ENCODE measurements at regions not wholly inside any gene's neighbourhood (a gene's known extent, or its start where the extent isn't known, plus 50 kb on each side); places are given as distances from the start of the nearest gene placed in this dataset.
A peak's percentile ranks its signal among the peaks of the same experiment; 100 is the strongest.
"Not testable (repeated sequence)": the region's sequence is repeated elsewhere in the genome, so short reads cannot be mapped to it uniquely, and the experiment has no call there.

DNA sequence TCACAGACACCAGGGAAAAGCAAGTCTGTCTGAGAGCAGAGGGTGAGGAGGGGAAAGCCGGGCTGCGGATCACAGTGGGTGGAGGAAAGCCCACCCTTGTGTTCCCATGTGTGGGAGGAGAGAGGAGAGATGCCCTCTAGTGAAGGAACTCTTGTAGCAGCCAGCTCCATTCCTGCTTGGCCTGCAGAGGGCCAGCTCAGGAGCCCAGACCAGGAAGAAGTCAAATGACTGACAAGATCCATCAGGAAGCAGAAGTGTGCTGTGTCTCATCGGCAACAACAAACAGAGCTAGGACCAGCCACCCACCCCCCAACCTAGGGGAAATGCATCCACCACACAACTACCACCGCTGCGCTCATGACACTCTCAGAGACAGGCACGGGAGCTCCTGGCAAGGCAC lies 1548.3 kb downstream of the RPIA start:
- not testable (repeated sequence) for DNase-seq; H3K27ac ChIP-seq; H3K4me3 ChIP-seq; H3K27me3 ChIP-seq; H3K36me3 ChIP-seq; H3K9me3 ChIP-seq (replicated peaks); H3K4me1 ChIP-seq

DNA sequence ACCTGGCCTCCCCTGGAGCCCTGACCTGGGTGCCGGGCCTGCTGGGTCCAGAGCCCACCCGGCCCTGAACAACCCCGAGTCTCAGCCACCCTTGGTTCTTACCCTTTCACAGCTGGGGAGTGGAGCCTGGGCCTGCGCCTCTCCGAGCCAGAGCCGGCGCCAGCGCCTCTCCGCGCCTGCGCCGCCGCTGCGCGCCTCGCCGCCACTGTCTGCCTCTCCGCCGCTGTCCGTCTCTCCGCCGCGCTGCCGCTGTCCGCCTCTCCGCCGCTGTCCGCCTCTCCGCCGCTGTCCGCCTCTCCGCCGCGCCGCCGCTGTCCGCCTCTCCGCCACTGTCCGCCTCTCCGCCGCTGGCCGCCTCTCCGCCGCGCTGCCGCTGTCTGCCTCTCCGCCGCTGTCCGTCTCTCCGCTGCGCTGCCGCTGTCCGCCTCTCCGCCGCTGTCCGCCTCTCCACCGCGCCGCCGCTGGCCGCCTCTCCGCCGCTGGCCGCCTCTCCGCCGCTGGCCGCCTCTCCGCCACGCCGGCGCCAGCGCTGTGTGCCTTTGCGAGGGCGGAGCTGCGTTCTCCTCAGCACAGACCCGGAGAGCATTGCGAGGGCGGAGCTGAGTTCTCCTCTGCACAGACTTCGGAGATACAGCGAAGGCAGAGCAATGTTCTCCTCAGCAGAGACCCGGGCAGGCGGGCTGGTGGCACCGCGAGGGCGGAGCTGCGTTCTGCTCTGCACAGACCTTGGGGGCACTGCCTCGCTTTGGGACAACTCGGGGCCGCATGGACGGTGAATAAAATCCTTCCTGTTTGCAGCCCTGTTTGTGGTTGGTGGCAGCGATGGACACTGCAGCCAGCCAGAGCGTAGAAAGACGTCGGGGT lies 1553.7 kb downstream of the RPIA start:
- DNase-seq; H3K27ac ChIP-seq; H3K9me3 ChIP-seq (replicated peaks); H3K4me3 ChIP-seq; H3K36me3 ChIP-seq; H3K27me3 ChIP-seq; H3K4me1 ChIP-seq: not testable (repeated sequence)

DNA sequence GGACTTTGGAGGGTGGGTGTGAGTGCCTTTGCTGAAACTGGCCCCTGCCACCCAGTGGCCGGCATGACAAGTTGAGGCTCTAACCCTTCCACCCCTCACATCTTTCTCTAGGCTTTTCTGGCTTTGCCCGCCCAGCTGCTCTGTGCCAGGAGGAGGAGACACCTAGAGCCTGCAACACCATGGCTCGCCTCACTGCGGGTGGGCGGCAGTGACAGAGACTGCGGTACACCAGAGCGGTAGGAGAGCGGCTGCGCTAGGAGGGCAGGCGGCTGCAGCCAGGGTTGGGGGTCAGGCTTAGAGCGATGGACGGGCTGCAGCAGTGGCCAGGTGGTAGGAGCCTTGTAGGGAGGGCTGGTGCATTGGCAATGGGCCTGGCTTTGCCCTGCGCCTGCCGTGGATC lies 1556.9 kb downstream of the RPIA start:
- not testable (repeated sequence) for H3K4me1 ChIP-seq; H3K27ac ChIP-seq; H3K4me3 ChIP-seq; H3K27me3 ChIP-seq; H3K36me3 ChIP-seq; H3K9me3 ChIP-seq (replicated peaks); DNase-seq

DNA sequence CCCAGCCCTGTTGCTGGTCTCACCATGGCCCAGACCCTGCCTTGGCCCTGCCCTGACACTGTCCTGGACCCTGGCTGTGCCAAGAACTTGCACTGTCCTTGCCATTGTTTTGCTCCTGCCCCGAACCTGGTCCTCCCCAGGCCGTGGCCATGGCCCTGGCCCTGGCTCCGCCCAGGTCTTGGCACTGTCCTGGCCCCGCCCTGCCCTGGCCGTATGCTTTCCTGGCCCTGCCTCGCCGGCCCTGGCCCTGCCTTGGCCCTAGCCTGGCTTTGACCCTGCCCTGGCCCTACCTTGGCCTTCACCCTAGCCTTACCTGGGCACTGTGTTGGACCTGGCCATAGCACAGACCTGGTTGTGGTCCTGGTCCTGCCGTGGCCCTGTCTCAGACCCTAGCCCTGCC lies 1558.9 kb downstream of the RPIA start:
- not testable (repeated sequence) for H3K9me3 ChIP-seq (replicated peaks); H3K36me3 ChIP-seq; H3K4me3 ChIP-seq; H3K27ac ChIP-seq; H3K27me3 ChIP-seq; H3K4me1 ChIP-seq; DNase-seq

DNA sequence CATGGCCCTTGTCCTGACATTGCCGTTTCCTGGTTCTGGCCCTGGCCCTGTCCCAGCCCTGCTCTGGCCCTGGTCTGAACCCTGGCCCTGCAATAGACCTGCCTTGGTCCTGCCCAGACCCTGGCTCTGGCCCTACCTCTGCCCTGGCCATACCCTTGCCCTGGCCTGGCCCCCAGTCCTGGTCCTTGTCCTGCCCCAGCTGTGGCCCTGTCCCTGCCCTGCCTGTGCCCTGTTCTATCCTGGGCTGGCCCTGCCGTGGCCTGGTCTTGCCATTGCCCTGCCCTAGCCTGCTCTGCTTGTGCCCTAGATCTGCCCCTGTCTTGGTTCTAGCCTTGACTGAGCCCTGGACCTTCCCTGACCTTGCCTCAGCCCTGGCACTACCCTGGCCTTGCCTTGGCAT lies 1560.1 kb downstream of the RPIA start:
- not testable (repeated sequence) for H3K4me1 ChIP-seq; H3K27me3 ChIP-seq; H3K9me3 ChIP-seq (replicated peaks); DNase-seq; H3K4me3 ChIP-seq; H3K36me3 ChIP-seq; H3K27ac ChIP-seq

DNA sequence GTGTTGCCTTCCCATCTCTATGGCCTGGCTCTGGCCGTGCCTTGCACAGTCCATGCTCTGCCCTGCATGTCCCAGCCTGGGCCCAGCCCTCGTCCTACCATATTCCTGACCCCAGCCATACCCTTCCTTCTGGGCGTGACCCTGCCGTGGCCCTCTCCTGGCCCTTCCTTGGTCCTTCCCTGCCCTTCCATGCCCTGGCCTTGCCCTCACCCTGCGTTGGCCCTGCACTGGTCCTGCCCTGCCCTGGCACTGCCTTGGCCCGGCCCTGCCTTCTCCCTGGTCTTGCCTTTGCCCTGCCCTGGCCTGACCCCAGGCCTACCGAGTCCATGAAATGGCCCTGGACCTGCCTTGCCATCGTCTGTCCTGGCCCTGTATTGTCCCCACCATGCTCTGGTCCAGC lies 1561.8 kb downstream of the RPIA start:
- not testable (repeated sequence) for H3K4me3 ChIP-seq; H3K36me3 ChIP-seq; H3K9me3 ChIP-seq (replicated peaks); H3K4me1 ChIP-seq; H3K27me3 ChIP-seq; DNase-seq; H3K27ac ChIP-seq

DNA sequence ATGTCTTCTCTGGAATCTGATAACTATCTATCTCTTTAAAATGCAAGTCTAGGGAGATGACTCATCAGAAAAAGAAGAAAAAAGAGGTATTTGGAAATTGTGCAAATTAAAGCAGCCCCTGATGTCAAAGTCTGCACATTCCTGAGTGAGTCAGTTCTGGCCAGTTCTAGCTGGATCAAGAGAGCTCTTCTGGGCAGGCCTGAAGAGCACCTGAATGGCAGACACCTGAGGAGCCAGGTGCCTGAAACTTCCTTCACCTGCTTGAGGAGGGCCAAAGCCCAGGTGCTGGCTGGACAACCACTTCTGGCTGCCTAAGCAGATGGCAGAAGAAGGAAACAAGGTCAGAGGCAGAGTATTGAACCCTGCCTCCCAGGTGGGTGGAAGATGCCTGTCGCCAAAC lies 1575.4 kb downstream of the RPIA start:
- DNase-seq, H3K4me1 ChIP-seq: not testable (repeated sequence)

DNA sequence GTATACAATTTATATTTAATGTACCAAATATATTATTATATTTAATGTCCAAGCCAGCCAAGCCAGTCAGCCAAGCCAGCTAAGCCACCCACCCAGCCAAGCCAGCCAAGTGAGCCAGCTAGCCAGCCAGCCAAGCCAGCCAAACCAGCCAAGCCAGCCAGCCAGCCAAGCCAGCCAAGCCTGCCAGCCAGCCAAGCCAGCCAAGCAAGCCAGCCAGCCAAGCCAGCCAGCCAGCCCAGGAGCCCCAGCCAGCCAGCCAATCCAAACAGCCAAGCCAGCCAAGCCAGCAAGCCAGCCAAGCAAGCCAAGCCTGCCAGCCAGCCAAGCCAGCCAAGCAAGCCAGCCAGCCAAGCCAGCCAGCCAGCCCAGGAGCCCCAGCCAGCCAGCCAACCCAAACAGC lies 1596.3 kb downstream of the RPIA start:
- not testable (repeated sequence) for H3K36me3 ChIP-seq; H3K27me3 ChIP-seq; DNase-seq; H3K4me1 ChIP-seq; H3K4me3 ChIP-seq; H3K27ac ChIP-seq; H3K9me3 ChIP-seq (replicated peaks)

More for the DNA sequence above, 1575.4 kb downstream of the RPIA start:
- H3K27me3 ChIP-seq; H3K4me3 ChIP-seq; H3K27ac ChIP-seq; H3K9me3 ChIP-seq (replicated peaks); H3K36me3 ChIP-seq: not testable (repeated sequence)

DNA sequence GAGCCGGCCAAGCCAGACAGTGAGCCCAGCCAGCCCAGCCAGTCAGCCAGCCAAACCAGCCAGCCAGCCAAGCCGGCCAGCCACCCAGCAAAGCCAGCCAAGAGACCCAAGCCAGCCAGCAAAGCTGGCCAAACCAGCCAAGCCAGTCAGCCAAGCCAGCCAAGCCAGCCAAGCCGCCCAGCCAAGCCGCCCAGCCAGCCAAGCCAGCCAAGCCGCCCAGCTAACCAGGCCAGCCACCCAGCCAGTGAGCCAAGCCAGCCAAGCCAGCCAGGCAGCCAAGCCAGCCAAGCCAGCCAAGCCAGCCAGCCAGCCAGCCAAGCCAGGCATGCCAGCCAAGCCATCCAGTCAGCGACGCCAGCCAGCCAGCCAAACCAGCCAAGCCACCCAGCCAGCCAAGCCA lies 1596.9 kb downstream of the RPIA start:
- H3K4me3 ChIP-seq; H3K27ac ChIP-seq; H3K27me3 ChIP-seq; DNase-seq; H3K9me3 ChIP-seq (replicated peaks); H3K4me1 ChIP-seq; H3K36me3 ChIP-seq: not testable (repeated sequence)

DNA sequence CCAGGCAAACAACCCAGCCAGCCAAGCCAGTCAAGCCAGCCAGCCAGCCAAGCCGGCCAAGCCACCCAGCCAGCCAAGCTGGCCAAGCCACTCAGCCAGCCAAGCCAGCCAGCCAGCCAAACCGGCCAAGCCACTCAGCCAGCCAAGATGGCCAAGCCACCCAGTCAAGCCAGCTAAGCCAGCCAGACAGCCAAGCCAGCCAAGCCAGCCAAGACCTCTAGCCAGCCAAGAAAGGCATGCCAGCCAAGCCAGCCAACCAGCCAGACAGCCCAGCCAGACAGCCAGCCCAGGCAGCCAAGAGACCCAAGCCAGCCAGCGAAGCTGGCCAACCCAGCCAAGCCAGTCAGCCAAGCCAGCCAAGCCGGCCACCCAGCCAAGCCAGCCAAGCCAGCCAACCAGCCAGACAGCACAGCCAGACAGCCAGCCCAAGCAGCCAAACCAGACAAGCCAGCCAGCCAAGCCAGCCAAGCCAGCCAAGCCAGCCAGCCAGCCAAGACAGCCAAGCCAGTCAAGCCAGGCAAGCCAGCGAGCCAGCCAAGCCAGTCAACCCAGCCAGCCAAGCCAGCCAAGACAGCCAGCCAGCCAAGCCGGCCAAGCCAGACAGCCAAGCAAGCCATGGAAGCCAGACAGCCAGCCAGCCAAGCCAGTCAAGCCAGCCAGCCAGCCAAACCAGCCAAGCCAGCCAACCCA lies 1598.0 kb downstream of the RPIA start:
- not testable (repeated sequence) for H3K9me3 ChIP-seq (replicated peaks); DNase-seq; H3K27me3 ChIP-seq; H3K36me3 ChIP-seq; H3K4me1 ChIP-seq; H3K4me3 ChIP-seq; H3K27ac ChIP-seq

DNA sequence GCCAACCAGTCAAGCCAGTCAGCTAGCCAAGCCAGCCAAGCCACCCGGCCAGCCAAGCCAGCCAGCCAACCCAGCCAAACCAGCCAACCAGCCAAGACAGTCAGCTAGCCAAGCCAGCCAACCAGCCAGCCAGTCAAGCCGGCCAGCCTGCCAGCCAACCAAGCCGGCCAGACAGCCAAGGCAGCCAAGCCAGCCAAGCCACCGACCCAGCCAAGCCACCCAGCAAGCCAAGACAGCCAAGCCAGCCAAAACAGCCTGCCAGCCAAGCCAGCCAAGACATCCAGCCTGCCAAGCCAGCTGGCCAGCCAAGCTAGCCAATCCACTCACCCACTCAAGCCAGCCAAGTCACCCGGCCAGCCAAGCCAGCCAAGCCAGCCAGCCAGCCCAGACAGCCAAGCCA lies 1599.2 kb downstream of the RPIA start:
- H3K27me3 ChIP-seq; H3K9me3 ChIP-seq (replicated peaks); H3K4me1 ChIP-seq: not testable (repeated sequence)

DNA sequence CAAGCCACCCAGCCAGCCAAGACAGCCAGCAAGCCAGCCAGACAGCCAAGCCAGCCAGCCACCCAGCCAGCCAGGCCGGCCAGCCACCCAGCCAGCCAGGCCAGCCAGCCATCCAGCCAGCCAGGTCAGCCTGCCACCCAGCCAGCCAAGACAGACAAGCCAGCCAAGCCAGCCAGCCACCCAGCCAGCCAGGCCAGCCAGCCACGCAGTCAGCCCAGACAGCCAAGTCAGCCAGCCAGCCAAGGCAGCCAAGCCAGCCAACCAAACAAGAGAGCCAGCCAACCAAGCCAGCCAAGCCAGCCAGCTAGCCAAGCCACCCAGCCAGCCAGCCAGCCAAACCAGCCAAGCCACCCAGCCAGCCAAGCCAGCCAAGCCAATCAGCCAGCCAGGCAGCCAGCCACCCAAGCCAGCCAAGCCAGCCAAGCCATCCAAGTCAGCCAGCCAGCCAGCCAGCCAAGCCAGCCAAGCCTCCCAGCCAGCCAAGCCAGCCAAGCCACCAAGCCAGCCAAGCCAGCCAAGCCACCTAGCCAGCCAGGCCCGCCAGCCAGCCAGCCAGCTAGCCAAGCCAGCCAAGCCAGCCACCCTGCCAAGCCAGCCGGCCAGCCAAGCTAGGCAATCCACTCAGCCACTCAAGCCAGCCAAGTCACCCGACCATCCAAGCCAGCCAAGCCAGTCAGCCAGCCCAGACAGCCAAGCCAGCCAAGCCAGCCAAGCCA lies 1599.9 kb downstream of the RPIA start:
- DNase-seq; H3K27me3 ChIP-seq; H3K9me3 ChIP-seq (replicated peaks); H3K36me3 ChIP-seq; H3K4me1 ChIP-seq; H3K4me3 ChIP-seq; H3K27ac ChIP-seq: not testable (repeated sequence)

More for the DNA sequence above, 1599.2 kb downstream of the RPIA start:
- not testable (repeated sequence) for H3K27ac ChIP-seq, H3K36me3 ChIP-seq, DNase-seq, H3K4me3 ChIP-seq

DNA sequence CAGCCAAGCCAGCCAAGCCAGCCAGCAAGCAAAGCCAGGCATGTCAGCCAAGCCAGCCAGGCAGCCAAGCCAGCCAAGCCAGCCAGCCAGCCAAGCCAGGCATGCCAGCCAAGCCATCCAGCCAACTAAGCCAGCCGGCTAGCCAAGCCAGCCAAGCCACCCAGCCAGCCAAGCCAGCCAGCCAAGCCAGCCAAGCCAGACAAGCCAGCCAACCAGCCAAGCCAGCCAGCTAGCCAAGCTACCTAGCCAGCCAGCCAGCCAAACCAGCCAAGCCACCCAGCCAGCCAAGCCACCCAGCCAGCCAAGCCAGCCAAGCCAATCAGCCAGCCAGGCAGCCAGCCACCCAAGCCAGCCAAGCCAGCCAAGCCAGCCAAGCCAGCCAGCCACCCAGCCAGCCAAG lies 1600.5 kb downstream of the RPIA start:
- H3K4me3 ChIP-seq; H3K27ac ChIP-seq; DNase-seq; H3K27me3 ChIP-seq; H3K4me1 ChIP-seq; H3K9me3 ChIP-seq (replicated peaks); H3K36me3 ChIP-seq: not testable (repeated sequence)

DNA sequence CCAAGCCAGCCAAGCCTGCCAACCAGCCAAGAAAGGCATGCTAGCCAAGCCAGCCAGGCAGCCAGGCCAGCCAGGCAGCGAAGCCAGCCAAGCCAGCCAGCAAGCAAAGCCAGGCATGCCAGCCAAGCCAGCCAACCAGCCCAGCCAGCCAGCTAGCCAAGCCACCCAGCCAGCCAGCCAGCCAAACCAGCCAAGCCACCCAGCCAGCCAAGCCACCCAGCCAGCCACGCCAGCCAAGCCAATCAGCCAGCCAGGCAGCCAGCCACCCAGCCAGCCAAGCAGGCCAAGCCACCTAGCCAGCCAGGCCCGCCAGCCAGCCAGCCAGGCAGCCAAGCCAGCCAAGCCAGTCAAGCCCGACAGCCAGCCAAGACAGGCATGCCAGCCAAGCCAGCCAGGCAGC lies 1601.0 kb downstream of the RPIA start:
- H3K27ac ChIP-seq; H3K27me3 ChIP-seq; H3K4me3 ChIP-seq; H3K4me1 ChIP-seq; DNase-seq; H3K9me3 ChIP-seq (replicated peaks); H3K36me3 ChIP-seq: not testable (repeated sequence)

DNA sequence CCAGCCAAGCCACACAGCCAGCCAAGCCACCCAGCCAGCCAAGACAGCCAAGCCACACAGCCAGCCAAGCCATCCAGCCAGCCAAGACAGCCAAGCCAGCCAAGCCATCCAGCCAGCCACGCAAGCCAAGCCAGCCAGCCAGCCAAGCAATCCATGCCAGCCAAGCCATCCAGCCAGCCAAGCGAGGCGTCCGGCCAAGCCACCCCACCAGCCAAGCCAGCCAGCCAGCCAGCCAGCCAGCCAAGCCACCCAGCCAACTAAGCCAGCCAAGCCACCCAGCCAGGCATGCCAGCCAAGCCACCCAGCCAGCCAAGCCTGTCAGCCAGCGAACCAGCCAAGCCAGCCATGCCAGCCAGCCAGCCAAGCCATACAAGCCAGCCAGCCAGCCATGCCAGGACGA lies 1601.8 kb downstream of the RPIA start:
- not testable (repeated sequence) for H3K9me3 ChIP-seq (replicated peaks); H3K4me1 ChIP-seq; H3K27me3 ChIP-seq; H3K4me3 ChIP-seq; H3K36me3 ChIP-seq; H3K27ac ChIP-seq
- DNase-seq, result peak in 1 of 2 experiments; percentile 9

All from SJCRH30 (cell line).